HUES6 (cell line): ENCODE measurements at regions not wholly inside any gene's neighbourhood (a gene's known extent, or its start where the extent isn't known, plus 50 kb on each side); places are given as distances from the start of the nearest gene placed in this dataset.
"Not testable (repeated sequence)": the region's sequence is repeated elsewhere in the genome, so short reads cannot be mapped to it uniquely, and the experiment has no call there.

ENCODE experiments used
- H3K27ac ChIP-seq: 2 replicates; pipeline ENCODE4 v1.7.0; 2013; ENCODE audit warnings: low read depth, mild to moderate bottlenecking, low read length, inconsistent platforms
- H3K27me3 ChIP-seq: 2 replicates; pipeline ENCODE4 v1.6.1; 2013; ENCODE audit warnings: low read length; ENCODE audit not compliant: control insufficient read depth, insufficient read depth
- H3K36me3 ChIP-seq: 2 replicates; pipeline ENCODE4 v1.6.1; 2013; ENCODE audit warnings: low read length; ENCODE audit not compliant: control insufficient read depth, insufficient read depth
- H3K4me1 ChIP-seq: 2 replicates; pipeline ENCODE4 v1.6.1; 2013; ENCODE audit warnings: low read length; ENCODE audit not compliant: control insufficient read depth, insufficient read depth
- H3K4me3 ChIP-seq: 2 replicates; pipeline ENCODE4 v1.5.1; 2013; ENCODE audit warnings: low read depth, low read length
- H3K9ac ChIP-seq: one replicate; pipeline ENCODE4 v1.6.1; 2013; ENCODE audit warnings: mild to moderate bottlenecking, low read length
- H3K9me3 ChIP-seq: 2 replicates; pipeline ENCODE4 v1.6.1; 2013; ENCODE audit warnings: low read depth, low read length; ENCODE audit not compliant: control insufficient read depth, insufficient read depth

DNA sequence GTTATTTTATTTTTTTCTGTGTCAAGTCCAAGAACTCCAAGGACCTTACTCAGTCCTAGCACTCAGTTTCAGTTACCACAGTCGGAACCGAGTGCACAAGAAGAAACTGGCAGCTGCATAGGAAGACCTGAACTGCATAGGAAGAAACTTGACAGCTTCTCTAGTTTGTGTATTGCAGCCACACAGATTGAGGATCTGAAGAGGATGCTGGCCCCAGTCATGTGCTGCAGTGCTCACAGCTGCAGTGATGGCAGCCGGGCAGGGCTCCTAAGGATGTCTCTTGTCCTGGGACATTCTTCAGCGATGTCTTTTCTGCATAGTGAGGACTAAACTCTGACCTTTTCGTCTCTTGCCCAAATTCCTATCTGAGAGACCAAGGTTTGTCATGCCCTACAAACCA lies 261.2 kb downstream of the STIM2 start:
- no peaks in the 10 kb centered on the region for H3K9me3 ChIP-seq
- no peaks in the 10 kb centered on the region for H3K27me3 ChIP-seq
- peak overlapping the region; percentile 97; the same call in 1 of the 2 replicates for H3K27ac ChIP-seq
- peak overlapping the region; percentile 16 for H3K9ac ChIP-seq
- no peak overlapping the region for H3K4me3 ChIP-seq
- H3K4me1 ChIP-seq = peaks cover 35% of the 10 kb centered on the region
- no peaks in the 10 kb centered on the region for H3K36me3 ChIP-seq

DNA sequence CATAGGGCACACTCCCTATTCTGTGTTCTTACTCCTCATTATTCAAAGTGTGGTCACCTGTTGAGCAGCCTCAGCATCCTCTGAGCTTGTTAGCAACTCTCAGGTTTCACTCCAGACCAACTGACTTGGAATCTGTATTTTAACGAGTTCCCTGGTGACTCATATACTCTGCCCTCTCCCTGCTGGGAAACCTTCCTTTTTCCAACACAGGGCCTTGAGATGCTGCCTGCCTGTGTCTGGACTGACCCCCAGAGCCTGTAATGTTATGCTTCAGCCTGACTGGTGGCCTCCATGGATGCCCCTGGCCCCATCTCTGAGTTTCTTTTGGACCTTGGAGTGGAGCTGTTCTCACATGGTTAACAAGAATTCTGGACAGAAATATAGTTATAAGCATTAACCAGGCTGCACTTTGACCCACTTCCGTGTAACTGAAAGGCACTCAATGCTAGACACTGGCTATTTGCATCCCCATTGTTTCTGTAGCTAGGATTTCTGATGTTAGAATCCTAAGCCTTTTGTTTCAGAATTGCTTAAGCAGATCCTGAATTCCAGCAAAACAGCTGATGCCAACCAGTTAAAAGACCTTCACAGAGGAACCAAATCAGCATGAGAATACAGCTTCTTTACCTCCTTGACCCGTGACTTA lies 262.6 kb downstream of the STIM2 start:
- no peaks in the 10 kb centered on the region for H3K36me3 ChIP-seq
- H3K27me3 ChIP-seq = no peaks in the 10 kb centered on the region
- no peaks in the 10 kb centered on the region for H3K9me3 ChIP-seq
- peak overlapping the region; percentile 73 for H3K9ac ChIP-seq
- H3K27ac ChIP-seq = peak overlapping the region; percentile 97
- H3K4me3 ChIP-seq = peak overlapping the region; percentile 30
- H3K4me1 ChIP-seq = peaks cover 42% of the 10 kb centered on the region

DNA sequence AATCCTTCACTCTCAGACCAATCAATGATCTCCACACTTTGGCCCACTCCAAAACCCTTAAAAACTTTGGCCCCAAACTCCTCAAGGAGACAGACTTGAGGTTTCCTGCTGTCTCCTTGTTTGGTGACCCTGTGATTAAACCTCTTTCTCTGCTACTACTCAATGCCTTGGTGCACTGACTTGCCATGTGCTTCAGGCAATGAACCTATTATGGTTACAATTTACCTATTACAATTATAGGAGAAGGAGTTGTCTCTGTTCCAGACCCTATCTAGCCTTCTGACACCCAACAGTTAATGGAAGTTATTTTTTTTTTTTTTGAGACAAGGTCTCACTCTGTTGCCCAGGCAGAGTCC lies 263.1 kb downstream of the STIM2 start:
- H3K27ac ChIP-seq = peak overlapping the region; percentile 97
- H3K9me3 ChIP-seq = no peaks in the 10 kb centered on the region
- peaks cover 42% of the 10 kb centered on the region for H3K4me1 ChIP-seq
- no peaks in the 10 kb centered on the region for H3K27me3 ChIP-seq
- no peaks in the 10 kb centered on the region for H3K36me3 ChIP-seq
- peak overlapping the region; percentile 19; the same call in 1 of the 2 replicates for H3K4me3 ChIP-seq
- H3K9ac ChIP-seq = peak overlapping the region; percentile 67

DNA sequence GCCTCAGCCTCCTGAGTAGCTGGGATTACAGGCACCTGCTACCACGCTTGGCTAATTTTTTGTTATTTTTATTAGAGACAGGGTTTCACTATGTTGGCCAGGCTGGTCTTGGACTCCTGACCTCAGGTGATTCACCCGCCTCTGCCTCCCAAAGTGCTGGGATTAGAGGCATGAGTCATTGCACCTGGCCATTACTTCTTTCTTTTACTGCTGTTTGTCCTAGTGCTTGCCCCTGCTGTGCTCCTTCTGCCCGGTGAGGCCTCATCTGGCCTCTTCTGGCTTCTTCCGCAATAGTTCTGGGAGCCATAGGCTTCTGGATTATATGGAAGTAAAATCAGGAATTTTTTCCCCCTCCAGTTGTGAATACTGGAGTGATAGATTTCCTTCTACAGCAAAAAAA lies 266.3 kb downstream of the STIM2 start:
- H3K4me3 ChIP-seq, H3K36me3 ChIP-seq, H3K27ac ChIP-seq, H3K27me3 ChIP-seq, H3K9ac ChIP-seq, H3K9me3 ChIP-seq: not testable (repeated sequence)
- H3K4me1 ChIP-seq = peaks cover 36% of the 10 kb centered on the region

DNA sequence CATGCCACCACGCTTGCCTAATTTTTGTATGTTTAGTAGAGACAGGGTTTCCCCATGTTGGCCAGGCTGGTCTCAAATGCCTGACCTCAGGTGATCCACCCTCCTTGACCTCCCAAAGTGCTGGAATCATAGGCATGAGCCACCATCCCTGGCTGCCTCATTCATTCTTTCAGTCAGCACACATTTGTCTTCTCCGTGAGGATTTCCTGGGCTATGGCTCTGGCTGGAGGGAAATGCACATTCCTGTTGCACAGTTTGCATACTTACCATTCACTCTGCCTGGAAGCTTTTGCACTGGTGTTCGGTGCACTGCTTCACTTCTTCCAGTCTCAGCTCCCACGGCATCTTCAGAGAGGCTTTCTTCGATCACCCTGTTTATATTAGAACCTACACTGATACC lies 267.8 kb downstream of the STIM2 start:
- Histone ChIP-seq H3K9me3 (no peaks in the 10 kb centered on the region), H3K36me3 (no peaks in the 10 kb centered on the region), H3K9ac (no peak overlapping the region)

DNA sequence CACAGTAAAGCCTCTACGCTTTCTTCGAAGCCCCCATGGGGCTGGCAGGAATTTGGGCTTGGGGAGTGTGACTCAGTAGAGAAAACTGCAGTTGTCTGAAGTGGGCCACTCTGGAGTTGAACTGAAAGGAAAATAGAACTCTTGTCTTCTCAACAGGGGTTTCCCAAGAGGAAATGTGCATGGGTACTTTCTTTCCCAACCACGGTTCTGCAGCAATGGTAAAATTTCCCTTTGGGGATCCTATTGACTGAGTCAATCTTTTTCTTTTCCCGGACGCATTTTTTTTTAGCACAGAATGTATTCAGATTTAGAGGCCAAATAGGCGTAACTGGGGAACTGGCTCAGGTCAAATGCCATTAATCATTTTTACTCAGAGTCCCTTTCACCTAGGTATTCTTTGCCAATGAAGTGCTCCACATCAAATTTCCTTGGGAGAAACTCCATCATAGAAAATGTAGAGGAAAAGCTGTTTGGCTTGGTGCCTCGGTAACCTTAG lies 269.3 kb downstream of the STIM2 start:
- H3K9ac ChIP-seq = no peak overlapping the region
- 0 out of 2 replicates have a peak, but pooled peaks cover under 1% of the 10 kb centered on the region for H3K9me3 ChIP-seq
- no peaks in the 10 kb centered on the region for H3K27me3 ChIP-seq
- no peaks in the 10 kb centered on the region for H3K36me3 ChIP-seq
- H3K4me3 ChIP-seq = no peak overlapping the region
- H3K27ac ChIP-seq = no peak overlapping the region
- peaks cover 11% of the 10 kb centered on the region; the same call in 1 of the 2 replicates for H3K4me1 ChIP-seq

More for the DNA sequence above, 267.8 kb downstream of the STIM2 start:
- no peak overlapping the region for H3K4me3 ChIP-seq
- no peak overlapping the region for H3K27ac ChIP-seq
- H3K4me1 ChIP-seq = peaks cover 21% of the 10 kb centered on the region
- H3K27me3 ChIP-seq = no peaks in the 10 kb centered on the region

DNA sequence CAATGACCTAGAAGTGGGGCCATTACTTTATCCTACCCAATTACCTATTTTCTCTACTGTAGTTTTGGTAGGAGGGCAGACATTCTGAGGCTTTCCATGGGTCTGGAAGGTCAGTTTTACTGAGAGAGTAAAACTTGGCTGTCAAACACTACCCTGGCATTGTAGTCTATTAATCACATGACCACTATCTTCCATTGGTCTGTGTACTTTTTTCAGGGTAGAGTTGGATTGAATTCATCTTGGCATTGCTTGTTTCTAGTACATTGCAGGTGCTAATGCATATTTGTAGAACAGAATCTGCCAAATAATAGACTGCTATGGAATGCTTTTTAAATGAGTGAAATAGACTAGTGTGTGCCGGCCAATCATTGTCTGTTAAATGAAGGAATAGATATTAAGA lies 271.9 kb downstream of the STIM2 start:
- Histone ChIP-seq H3K27ac (no peak overlapping the region), H3K9me3 (peaks cover 6% of the 10 kb centered on the region; the same call in 1 of the 2 replicates), H3K9ac (no peak overlapping the region), H3K4me1 (peaks cover 4% of the 10 kb centered on the region; the same call in 1 of the 2 replicates), H3K27me3 (no peaks in the 10 kb centered on the region), H3K4me3 (no peak overlapping the region), H3K36me3 (no peaks in the 10 kb centered on the region)

DNA sequence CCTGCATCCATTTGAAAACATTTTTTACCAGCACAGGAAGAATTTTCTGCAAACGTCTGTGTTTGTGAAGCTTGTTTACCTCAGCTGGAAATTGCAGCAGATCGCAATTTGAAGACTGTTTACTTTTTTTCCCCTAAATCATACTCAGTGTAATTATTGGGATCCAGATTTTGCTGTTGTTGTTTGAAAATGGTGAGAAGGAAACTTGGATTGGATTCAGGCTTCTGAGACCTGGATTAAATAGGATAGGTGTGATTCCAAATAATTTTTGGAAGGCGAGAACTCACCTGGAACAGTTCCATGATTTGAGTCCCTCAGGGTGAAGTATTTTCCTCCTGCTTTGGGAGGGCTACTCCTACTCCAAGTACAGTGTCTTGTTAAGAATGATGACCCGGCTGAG lies 279.8 kb downstream of the STIM2 start:
- Histone ChIP-seq H3K9me3 (peaks cover 34% of the 10 kb centered on the region), H3K4me1 (peaks cover 4% of the 10 kb centered on the region; the same call in 1 of the 2 replicates), H3K9ac (no peak overlapping the region), H3K27me3 (no peaks in the 10 kb centered on the region), H3K27ac (no peak overlapping the region), H3K4me3 (no peak overlapping the region), H3K36me3 (no peaks in the 10 kb centered on the region)

DNA sequence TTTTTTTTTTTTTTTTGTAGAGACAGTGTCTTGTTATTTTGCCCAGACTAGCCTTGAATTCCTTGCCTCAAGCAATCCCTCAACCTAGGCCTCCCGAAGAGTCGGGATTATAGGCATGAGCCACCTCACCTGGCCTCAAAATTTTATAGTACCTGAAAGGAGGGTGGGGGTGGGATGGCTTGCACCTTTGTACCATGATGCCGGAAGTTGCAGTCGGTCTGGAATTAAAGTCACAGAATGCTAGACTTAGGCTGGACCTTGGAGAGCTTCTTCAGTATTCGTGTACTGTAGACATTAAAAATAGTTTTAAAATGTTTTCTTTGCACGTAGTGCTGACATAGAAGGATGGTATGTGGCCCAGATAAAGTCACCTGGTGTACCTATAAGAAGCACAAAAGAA lies 280.9 kb downstream of the STIM2 start:
- Histone ChIP-seq H3K9ac (no peak overlapping the region), H3K27me3 (no peaks in the 10 kb centered on the region), H3K9me3 (peaks cover 34% of the 10 kb centered on the region), H3K4me3 (no peak overlapping the region), H3K27ac (no peak overlapping the region), H3K4me1 (peaks cover 4% of the 10 kb centered on the region; the same call in 1 of the 2 replicates), H3K36me3 (no peaks in the 10 kb centered on the region)

DNA sequence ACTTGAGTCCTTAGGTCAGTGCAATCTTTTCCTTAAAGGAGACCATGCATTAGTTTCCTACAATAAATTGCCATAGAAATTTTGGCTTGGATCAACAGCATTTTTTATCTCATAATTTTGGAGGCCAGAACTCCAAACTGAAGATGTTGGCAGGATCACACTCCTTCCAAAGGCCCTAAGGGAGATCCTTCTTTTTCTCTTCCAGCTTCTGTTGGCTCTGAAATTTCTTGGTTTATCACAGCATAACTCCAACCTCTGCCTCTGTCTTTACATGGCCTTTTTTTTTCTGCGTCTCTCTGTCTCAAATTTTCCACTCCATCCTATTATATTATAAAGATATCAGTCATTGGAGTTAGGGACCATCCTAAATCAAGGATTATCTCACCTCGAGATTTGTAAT lies 282.2 kb downstream of the STIM2 start:
- no peaks in the 10 kb centered on the region for H3K36me3 ChIP-seq
- no peak overlapping the region for H3K27ac ChIP-seq
- peaks cover 32% of the 10 kb centered on the region for H3K9me3 ChIP-seq
- no peak overlapping the region for H3K4me3 ChIP-seq
- H3K27me3 ChIP-seq = no peaks in the 10 kb centered on the region
- H3K4me1 ChIP-seq = peaks cover 4% of the 10 kb centered on the region; the same call in 1 of the 2 replicates
- no peak overlapping the region for H3K9ac ChIP-seq

DNA sequence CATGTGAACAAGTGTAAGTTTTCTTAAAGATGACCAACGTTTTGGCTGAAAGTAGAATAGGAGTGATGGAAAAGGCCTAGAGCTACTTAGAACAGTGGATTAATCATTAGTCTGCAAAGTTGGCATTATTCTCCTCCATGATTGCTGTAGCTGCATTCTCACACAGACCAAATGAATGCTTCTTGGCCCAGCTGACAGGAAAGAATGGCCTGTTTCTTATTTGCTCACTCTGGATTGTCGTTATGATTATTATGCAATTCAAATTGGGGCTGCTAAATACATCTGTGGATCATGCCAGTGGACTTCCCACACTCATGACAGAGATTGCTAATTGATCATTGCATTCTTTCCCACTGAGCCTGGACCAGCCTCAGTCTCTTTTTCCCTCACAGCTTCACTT lies 285.0 kb downstream of the STIM2 start:
- peaks cover 6% of the 10 kb centered on the region; the same call in 1 of the 2 replicates for H3K9me3 ChIP-seq
- no peaks in the 10 kb centered on the region for H3K36me3 ChIP-seq
- no peak overlapping the region for H3K4me3 ChIP-seq
- H3K27ac ChIP-seq = no peak overlapping the region
- H3K27me3 ChIP-seq = no peaks in the 10 kb centered on the region
- no peak overlapping the region for H3K9ac ChIP-seq
- peaks cover 4% of the 10 kb centered on the region; the same call in 1 of the 2 replicates for H3K4me1 ChIP-seq
